ENCODE measurements at regions not wholly inside any gene's neighbourhood (a gene's known extent, or its start where the extent isn't known, plus 50 kb on each side); places are given as distances from the start of the nearest gene placed in this dataset.
"Not testable (repeated sequence)": the region's sequence is repeated elsewhere in the genome, so short reads cannot be mapped to it uniquely, and the experiment has no call there.

DNA sequence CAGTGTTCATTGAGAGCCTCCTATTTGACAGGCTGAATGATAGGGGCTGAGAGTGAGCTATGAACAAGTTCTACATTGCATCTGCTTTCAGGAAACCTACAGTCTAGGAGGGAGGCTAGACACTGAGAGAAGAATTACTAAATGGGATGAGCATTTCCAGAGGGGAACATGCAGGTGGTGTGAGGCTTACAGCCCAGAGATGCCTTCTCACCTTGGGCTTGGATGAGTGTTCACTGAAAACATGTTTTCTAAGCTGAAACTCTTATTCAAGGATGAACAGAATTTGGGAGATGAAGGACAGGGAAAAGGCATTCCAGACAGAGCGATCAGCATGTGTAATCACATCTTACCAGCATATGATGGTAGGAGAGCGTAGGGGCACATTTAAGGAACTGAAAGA lies 177.5 kb upstream of the E2F8 start (continued):
- TF ChIP-seq CHD1 (IDR thresholded peaks at IDR 0.05; ENCODE audit: low read depth, low read length), result no peak

DNA sequence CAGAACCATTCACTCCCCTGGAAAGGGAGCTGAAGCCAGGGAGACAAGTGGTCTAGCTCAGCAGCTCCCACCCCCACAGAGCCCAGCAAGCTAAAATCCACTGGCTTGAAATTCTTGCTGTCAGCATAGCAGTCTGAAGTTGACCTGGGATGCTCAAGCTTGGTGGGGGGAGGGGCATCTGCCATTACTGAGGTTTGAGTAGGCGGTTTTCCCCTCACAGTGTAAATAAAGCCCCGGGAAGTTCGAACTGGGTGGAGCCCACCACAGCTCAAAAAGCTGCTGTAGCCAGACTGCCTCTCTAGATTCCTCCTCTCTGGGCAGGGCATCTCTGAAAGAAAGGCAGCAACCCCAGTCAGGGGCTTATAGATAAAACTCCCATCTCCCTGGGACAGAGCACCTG lies 171.3 kb upstream of the E2F8 start:
- H3K18ac ChIP-seq (ENCODE audit: extremely low read depth, low read length); H3K23me2 ChIP-seq (ENCODE audit: low read depth, low read length); H2BK5ac ChIP-seq (ENCODE audit: low read depth, low read length); H3K79me1 ChIP-seq (ENCODE audit: low read depth, low read length); H3K4ac ChIP-seq (replicated peaks; ENCODE audit: insufficient read length, low read depth, low read length); H4K5ac ChIP-seq (ENCODE audit: insufficient read length, low read depth, low read length); H3K23ac ChIP-seq (ENCODE audit: insufficient read length); H2BK20ac ChIP-seq (ENCODE audit: low read length); H2AFZ ChIP-seq (ENCODE audit: low read length); H3K4me1 ChIP-seq (replicated peaks in 1 of 4; ENCODE audit: control insufficient read depth in 3 of 4, insufficient read depth in 4 of 4, low read length in 3 of 4); H3K27me3 ChIP-seq (replicated peaks in 1 of 4; ENCODE audit: control insufficient read depth in 3 of 4, extremely low read depth in 1 of 4, insufficient read depth in 3 of 4, low read length in 3 of 4); H2BK12ac ChIP-seq (ENCODE audit: low read depth, low read length); H3K9ac ChIP-seq (replicated peaks in 1 of 4; ENCODE audit: extremely low read depth in 1 of 4, low read depth in 3 of 4, low read length in 3 of 4); H3K4me3 ChIP-seq (ENCODE audit: extremely low read depth in 1 of 4, insufficient read depth in 2 of 4, low read depth in 3 of 4, low read length in 4 of 4); H2BK15ac ChIP-seq (ENCODE audit: low read length); H4K8ac ChIP-seq (ENCODE audit: extremely low read depth, insufficient read depth, low read length); H3K36me3 ChIP-seq (ENCODE audit: control insufficient read depth in 2 of 4, insufficient read depth in 4 of 4, low read length in 3 of 4); H3K56ac ChIP-seq (replicated peaks; ENCODE audit: insufficient read length, low read depth, low read length); H3K9me3 ChIP-seq (ENCODE audit: insufficient read depth in 2 of 2, low read depth in 1 of 2, low read length in 1 of 2); H4K20me1 ChIP-seq (replicated peaks in 1 of 2; ENCODE audit: control insufficient read depth in 1 of 2, insufficient read depth in 2 of 2, low read length in 2 of 2); H3K27ac ChIP-seq (ENCODE audit: low read depth, low read length); H3K14ac ChIP-seq (ENCODE audit: insufficient read length); H2BK120ac ChIP-seq (replicated peaks; ENCODE audit: low read depth, low read length); H2AK5ac ChIP-seq (ENCODE audit: low read depth, low read length); H4K91ac ChIP-seq (replicated peaks; ENCODE audit: insufficient read length, low read length); FAIRE-seq; H3K79me2 ChIP-seq (ENCODE audit: control insufficient read depth in 1 of 2, insufficient read depth in 2 of 2, low read length in 2 of 2); POLR2A ChIA-PET (ENCODE audit: partially characterized antibody): not testable (repeated sequence)
- DNase-seq (ENCODE audit: low read depth in 1 of 2, low spot score in 2 of 2), result peak in 1 of 2 experiments; percentile 49
- CTCF ChIA-PET (ENCODE audit: partially characterized antibody), result interaction anchor here (0.6 to 2.2 kb wide), 7 partner anchors 9 to 143 kb away, joined by 3 to 6 read pairs (median 4); no protein-coding TSS in a partner anchor
- peak overlapping the region in 1 of 2 experiments; percentile 44; a peak in 2 of 4 replicates for H3K4me2 ChIP-seq (ENCODE audit: insufficient read depth in 1 of 2, low read depth in 2 of 2, low read length in 2 of 2)
- WGBS, 2 experiments (ENCODE audit: extremely low coverage in 1 of 2, insufficient coverage in 1 of 2, insufficient read length in 1 of 2, insufficient replicate concordance in 2 of 2, low coverage in 1 of 2, low lambda C conversion rate in 2 of 2, missing lambda C conversion rate in 1 of 2), result 79% methylated on average over 3 of the region's 3 CpGs; no CpG with 5 or more reads in 1 of the 2 experiments
